CD4-positive, alpha-beta memory T cell (primary cell): ENCODE measurements at regions not wholly inside any gene's neighbourhood (a gene's known extent, or its start where the extent isn't known, plus 50 kb on each side); places are given as distances from the start of the nearest gene placed in this dataset.

ENCODE experiments used
- CTCF ChIA-PET: fragments of 350-600 bp; sonication (Branson Sonifier 250); formaldehyde crosslinking; loops from one replicate; lab custom pipeline; 2021; ENCODE audit warnings: inconsistent platforms; ENCODE audit not compliant: partially characterized antibody; lab: Charles Lee
- POLR2A ChIA-PET: fragments of 350-600 bp; sonication (Branson Sonifier 250); formaldehyde crosslinking; loops from one replicate; lab custom pipeline; 2021; ENCODE audit not compliant: partially characterized antibody; lab: Charles Lee
- DNase-seq, 5 donors: peaks; one replicate each; pipeline versions ENCODE4 v3.0.0 to v3.0.0-alpha.2; 2020 to 2022; ENCODE audit warnings: mixed read lengths in 1 of 5
- H3K27ac ChIP-seq: one replicate; pipeline ENCODE4 v1.7.0; 2013; ENCODE audit warnings: low read depth, low read length
- H3K27me3 ChIP-seq: 2 replicates; pipeline ENCODE4 v1.7.0; 2013; ENCODE audit warnings: mild to moderate bottlenecking, low read length, moderate library complexity; ENCODE audit not compliant: insufficient read depth
- H3K36me3 ChIP-seq: 2 replicates; pipeline ENCODE4 v1.7.0; 2013; ENCODE audit warnings: mild to moderate bottlenecking, low read length, moderate library complexity; ENCODE audit not compliant: insufficient read depth
- H3K4me1 ChIP-seq: 2 replicates; pipeline ENCODE4 v1.7.0; 2013; ENCODE audit warnings: mild to moderate bottlenecking, low read length, moderate library complexity; ENCODE audit not compliant: insufficient read depth
- H3K4me3 ChIP-seq, 2 donors: one replicate each; pipeline ENCODE4 v1.7.0; 2013; ENCODE audit warnings: low read length in 2 of 2, mild to moderate bottlenecking in 1 of 2
- H3K9me3 ChIP-seq, 2 donors: one replicate each; pipeline ENCODE4 v1.7.0; 2013; ENCODE audit warnings: low read length in 2 of 2, control low read depth in 1 of 2; ENCODE audit not compliant: control insufficient read depth in 1 of 2
- H3K27ac Mint-ChIP-seq, 7 donors: one replicate each; pipeline ENCODE4 v1.8.0; 2020 to 2021; ENCODE audit warnings: mixed read lengths in 7 of 7, mild to moderate bottlenecking in 6 of 7, inconsistent platforms in 3 of 7, moderate library complexity in 3 of 7
- H3K27me3 Mint-ChIP-seq, 2 donors: one replicate each; pipeline ENCODE4 v1.8.0; 2020 to 2021; ENCODE audit warnings: mixed read lengths in 2 of 2
- H3K36me3 Mint-ChIP-seq, 2 donors: one replicate each; pipeline ENCODE4 v1.8.0; 2020 to 2021; ENCODE audit warnings: mixed read lengths in 2 of 2, inconsistent platforms in 1 of 2, mild to moderate bottlenecking in 1 of 2
- H3K4me1 Mint-ChIP-seq, 4 donors: one replicate each; pipeline ENCODE4 v1.8.0; 2020 to 2021; ENCODE audit warnings: mixed read lengths in 4 of 4, mild to moderate bottlenecking in 1 of 4
- H3K4me3 Mint-ChIP-seq, 8 donors: one replicate each; pipeline ENCODE4 v1.8.0; 2020 to 2021; ENCODE audit warnings: mixed read lengths in 8 of 8, mild to moderate bottlenecking in 7 of 8, moderate library complexity in 6 of 8, inconsistent platforms in 3 of 8
- H3K9me3 Mint-ChIP-seq, 8 donors: one replicate each; pipeline ENCODE4 v1.8.0; 2020 to 2021; ENCODE audit warnings: mixed read lengths in 8 of 8, mild to moderate bottlenecking in 5 of 8, inconsistent platforms in 3 of 8, moderate library complexity in 1 of 8
- intact Hi-C: fragments of 100-400 bp; cut with micrococcal nuclease; formaldehyde crosslinking; loops from one replicate; pipeline ENCODE4 v1.15.1; 2023

GRCh38 chr1:90510143-90510542 is 207.0 kb downstream of the BARHL2 start:
- H3K27ac Mint-ChIP-seq: no peak overlapping the region
- H3K4me1 Mint-ChIP-seq: no peaks in the 10 kb centered on the region
- ChIA-PET CTCF (no interaction called here), POLR2A (no interaction called here)
- Histone ChIP-seq H3K4me3 (no peak overlapping the region), H3K27me3 (no peaks in the 10 kb centered on the region), H3K4me1 (no peaks in the 10 kb centered on the region), H3K36me3 (no peaks in the 10 kb centered on the region), H3K27ac (no peak overlapping the region), H3K9me3 (no peaks in the 10 kb centered on the region)
- no peaks in the 10 kb centered on the region for H3K36me3 Mint-ChIP-seq
- no peak for DNase-seq
- H3K4me3 Mint-ChIP-seq: no peak overlapping the region
- peaks cover 2 to 9% of the 10 kb centered on the region in 2 donors for H3K27me3 Mint-ChIP-seq
- H3K9me3 Mint-ChIP-seq: peaks cover 0 to 4% (median 0%) of the 10 kb centered on the region in 8 donors
- intact Hi-C loops: no loop called here

DNA sequence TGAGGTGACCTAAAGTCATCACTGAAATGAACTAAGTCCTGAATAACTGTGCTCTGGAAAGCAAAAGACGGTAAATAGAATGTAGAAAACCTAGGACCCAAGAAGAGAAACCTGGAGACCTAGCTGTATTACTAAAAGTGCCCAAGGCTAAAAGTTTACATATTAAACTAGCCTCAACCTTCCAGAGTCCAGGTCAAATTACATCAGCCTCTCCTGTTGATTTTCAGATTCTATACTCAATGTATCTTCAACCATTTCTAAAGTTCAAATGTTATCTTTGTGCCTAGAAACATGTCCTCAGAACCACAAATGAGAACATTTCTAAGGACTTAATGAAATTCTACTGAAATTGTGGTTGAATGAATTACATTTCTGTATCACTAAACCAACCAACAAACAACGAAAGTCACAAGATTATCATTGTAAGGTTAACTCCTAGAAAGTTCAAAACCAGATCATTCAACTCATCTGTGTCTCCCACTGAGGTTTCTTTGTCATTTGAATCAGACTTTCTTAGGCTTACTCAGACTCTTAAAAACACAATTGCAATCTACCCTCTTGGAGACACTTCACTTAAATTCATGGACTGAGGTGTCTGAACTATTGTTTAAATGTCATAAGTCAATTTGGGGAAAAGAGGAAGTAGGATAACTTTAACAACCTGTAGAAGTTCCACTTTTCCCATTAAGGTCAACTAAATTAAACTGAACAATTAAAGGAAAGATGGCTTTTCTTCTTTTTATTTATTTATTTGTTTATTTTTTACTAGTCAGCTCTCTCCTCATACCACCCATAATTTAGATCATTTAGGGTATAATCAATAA is 207.7 kb downstream of the BARHL2 start:
- Mint-ChIP-seq H3K36me3 (no peaks in the 10 kb centered on the region), H3K4me3 (no peak overlapping the region), H3K27me3 (peaks cover 2 to 9% of the 10 kb centered on the region in 2 donors), H3K4me1 (no peaks in the 10 kb centered on the region), H3K9me3 (peaks cover 0 to 4% (median 0%) of the 10 kb centered on the region in 8 donors), H3K27ac (no peak overlapping the region)
- intact Hi-C loops: no loop called here
- Histone ChIP-seq H3K9me3 (no peaks in the 10 kb centered on the region), H3K36me3 (no peaks in the 10 kb centered on the region), H3K27me3 (no peaks in the 10 kb centered on the region), H3K4me3 (no peak overlapping the region), H3K27ac (no peak overlapping the region), H3K4me1 (no peaks in the 10 kb centered on the region)
- no peak for DNase-seq
- CTCF ChIA-PET: no interaction called here
- POLR2A ChIA-PET: no interaction called here

GRCh38 chr1:90508376-90509167 is 208.5 kb downstream of the BARHL2 start:
- no peak overlapping the region for H3K27ac Mint-ChIP-seq
- Histone ChIP-seq H3K4me3 (no peak overlapping the region), H3K27me3 (no peaks in the 10 kb centered on the region), H3K4me1 (no peaks in the 10 kb centered on the region), H3K36me3 (no peaks in the 10 kb centered on the region), H3K27ac (no peak overlapping the region), H3K9me3 (no peaks in the 10 kb centered on the region)
- no peaks in the 10 kb centered on the region for H3K36me3 Mint-ChIP-seq
- no peak overlapping the region for H3K4me3 Mint-ChIP-seq
- peaks cover 2 to 4% of the 10 kb centered on the region in 2 donors for H3K27me3 Mint-ChIP-seq
- CTCF ChIA-PET: no interaction called here
- DNase-seq: no peak
- intact Hi-C loops: loop anchor here (1.0 kb wide), 1 partner anchor 8 kb away; no protein-coding TSS in a partner anchor
- POLR2A ChIA-PET: no interaction called here
- H3K4me1 Mint-ChIP-seq: no peaks in the 10 kb centered on the region
- peaks cover 0 to 2% (median 0%) of the 10 kb centered on the region in 8 donors for H3K9me3 Mint-ChIP-seq

DNA sequence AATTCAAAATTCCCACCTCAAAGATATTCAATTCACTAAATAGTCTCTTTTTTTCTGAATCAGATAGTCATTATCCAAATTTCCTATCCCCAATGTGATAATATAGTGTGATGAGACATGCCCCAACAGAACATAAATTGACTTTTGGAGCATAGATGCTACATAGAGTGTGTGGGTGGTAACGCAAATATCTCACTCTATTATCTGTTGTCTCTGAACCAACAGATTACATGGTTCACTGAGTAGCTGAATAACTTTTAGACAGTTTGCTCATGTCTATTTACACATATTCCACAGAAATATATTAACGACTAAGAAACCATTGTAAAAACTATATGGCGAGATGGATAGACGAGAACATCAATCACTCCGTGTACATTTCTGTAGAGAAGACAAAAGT is 209.9 kb downstream of the BARHL2 start:
- H3K4me3 Mint-ChIP-seq: no peak overlapping the region
- peaks cover 0 to 2% of the 10 kb centered on the region in 2 donors for H3K27me3 Mint-ChIP-seq
- no peak for DNase-seq
- ChIA-PET POLR2A (no interaction called here), CTCF (no interaction called here)
- no peaks in the 10 kb centered on the region for H3K4me1 Mint-ChIP-seq
- Histone ChIP-seq H3K4me1 (no peaks in the 10 kb centered on the region), H3K27me3 (no peaks in the 10 kb centered on the region), H3K27ac (no peak overlapping the region), H3K9me3 (no peaks in the 10 kb centered on the region), H3K4me3 (no peak overlapping the region), H3K36me3 (no peaks in the 10 kb centered on the region)
- no peak overlapping the region for H3K27ac Mint-ChIP-seq
- H3K9me3 Mint-ChIP-seq: peaks cover 0 to 2% (median 0%) of the 10 kb centered on the region in 8 donors
- intact Hi-C loops: no loop called here
- no peaks in the 10 kb centered on the region for H3K36me3 Mint-ChIP-seq

DNA sequence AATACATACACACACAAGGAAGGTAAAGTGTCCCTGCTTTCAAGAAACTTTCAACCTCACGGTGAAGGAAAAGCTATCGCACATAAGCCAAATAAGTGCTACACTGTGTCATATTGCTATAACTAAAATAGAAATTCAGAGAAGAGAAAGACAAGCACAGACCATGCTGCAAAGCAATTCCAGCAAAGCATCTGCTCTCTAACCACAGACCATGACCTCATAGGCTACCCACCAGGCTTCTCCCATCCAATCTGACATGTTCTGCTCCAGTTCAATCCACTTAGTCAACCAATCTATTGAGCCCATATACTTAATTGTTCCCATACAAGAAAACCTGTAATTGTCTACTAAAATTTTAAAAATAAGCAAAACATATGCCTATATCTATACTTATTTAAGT is 211.3 kb downstream of the BARHL2 start:
- H3K4me1 ChIP-seq: no peaks in the 10 kb centered on the region
- no peaks in the 10 kb centered on the region for H3K9me3 ChIP-seq
- DNase-seq: no peak
- H3K27me3 ChIP-seq: no peaks in the 10 kb centered on the region
- no peaks in the 10 kb centered on the region for H3K4me1 Mint-ChIP-seq
- ChIA-PET CTCF (interaction anchor here (0.6 kb wide), 1 partner anchor 55 kb away, joined by 3 read pairs; no protein-coding TSS in a partner anchor), POLR2A (no interaction called here)
- H3K9me3 Mint-ChIP-seq: peaks cover 0 to 2% (median 0%) of the 10 kb centered on the region in 8 donors
- no peaks in the 10 kb centered on the region for H3K36me3 ChIP-seq
- intact Hi-C loops: no loop called here
- no peak overlapping the region for H3K27ac Mint-ChIP-seq
- H3K27ac ChIP-seq: no peak overlapping the region
- no peak overlapping the region for H3K4me3 ChIP-seq
- H3K36me3 Mint-ChIP-seq: no peaks in the 10 kb centered on the region
- peaks cover 0 to 2% of the 10 kb centered on the region in 2 donors for H3K27me3 Mint-ChIP-seq
- H3K4me3 Mint-ChIP-seq: no peak overlapping the region

DNA sequence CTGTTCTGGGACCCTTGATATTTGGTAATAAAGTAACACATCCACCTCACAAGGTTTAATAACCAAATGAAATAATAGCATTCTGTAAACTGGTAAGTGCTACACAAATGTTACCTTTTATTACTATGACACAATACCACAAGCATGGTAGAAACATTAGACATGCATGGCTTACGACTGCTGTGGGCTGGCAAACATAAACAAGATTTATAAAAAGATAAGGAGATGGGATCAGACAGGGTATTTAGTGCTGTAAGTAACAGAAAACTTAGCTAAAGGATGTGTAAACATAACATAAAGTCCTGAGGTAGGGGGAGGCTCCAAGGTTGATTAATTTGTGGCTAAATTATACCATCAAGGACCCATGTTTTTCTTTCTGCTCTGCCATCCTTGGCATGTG is 212.6 kb downstream of the BARHL2 start:
- ChIA-PET CTCF (no interaction called here), POLR2A (no interaction called here)
- H3K27me3 Mint-ChIP-seq: peaks cover 0 to 2% of the 10 kb centered on the region in 2 donors
- peaks cover 0 to 2% (median 0%) of the 10 kb centered on the region in 8 donors for H3K9me3 Mint-ChIP-seq
- no peaks in the 10 kb centered on the region for H3K4me1 Mint-ChIP-seq
- DNase-seq: no peak
- Histone ChIP-seq H3K4me3 (no peak overlapping the region), H3K27me3 (no peaks in the 10 kb centered on the region), H3K4me1 (no peaks in the 10 kb centered on the region), H3K9me3 (no peaks in the 10 kb centered on the region), H3K36me3 (no peaks in the 10 kb centered on the region), H3K27ac (no peak overlapping the region)
- H3K27ac Mint-ChIP-seq: no peak overlapping the region
- no peaks in the 10 kb centered on the region for H3K36me3 Mint-ChIP-seq
- H3K4me3 Mint-ChIP-seq: no peak overlapping the region
- intact Hi-C loops: no loop called here

GRCh38 chr1:90502696-90503095 is 214.4 kb downstream of the BARHL2 start:
- ChIA-PET CTCF (no interaction called here), POLR2A (no interaction called here)
- Mint-ChIP-seq H3K27ac (no peak overlapping the region), H3K9me3 (no peaks in the 10 kb centered on the region), H3K4me1 (no peaks in the 10 kb centered on the region), H3K4me3 (no peak overlapping the region), H3K27me3 (peaks cover 0 to 2% of the 10 kb centered on the region in 2 donors), H3K36me3 (no peaks in the 10 kb centered on the region)
- no peak for DNase-seq
- Histone ChIP-seq H3K27me3 (no peaks in the 10 kb centered on the region), H3K9me3 (no peaks in the 10 kb centered on the region), H3K4me1 (no peaks in the 10 kb centered on the region), H3K27ac (no peak overlapping the region), H3K36me3 (no peaks in the 10 kb centered on the region), H3K4me3 (no peak overlapping the region)
- intact Hi-C loops: no loop called here
